Right lobe of liver (tissue), 6 donors: ENCODE measurements at regions not wholly inside any gene's neighbourhood (a gene's known extent, or its start where the extent isn't known, plus 50 kb on each side); places are given as distances from the start of the nearest gene placed in this dataset.

Experiments
- ATAC-seq, 4 donors: fragments of 200-7000 bp; cut with Tn5 transposase; one replicate each; pipeline ENCODE4 v1.9.1; 2020; ENCODE audit warnings: mild to moderate bottlenecking in 4 of 4, moderate library complexity in 4 of 4
- DNase-seq, 3 donors: peaks; one replicate each; pipeline ENCODE4 v3.0.0-alpha.2; 2020
- H3K27ac ChIP-seq, 3 donors: fragments of 200-600 bp; one replicate each; pipeline ENCODE4 v1.8.0; 2022
- H3K27me3 ChIP-seq, 2 donors: fragments of 200-600 bp; one replicate each; pipeline ENCODE4 v1.8.0; 2022
- H3K36me3 ChIP-seq, 4 donors: fragments of 200-600 bp; sonication (generic) in 1 of 4; one replicate each; pipeline versions ENCODE4 v1.5.1 to v1.8.0; 2017 to 2022; ENCODE audit warnings: control low read depth in 1 of 4
- H3K4me1 ChIP-seq, 4 donors: fragments of 200-600 bp; sonication (generic) in 1 of 4; one replicate each; pipeline versions ENCODE4 v1.5.1 to v1.8.0; 2017 to 2022; ENCODE audit warnings: control low read depth in 1 of 4
- H3K4me3 ChIP-seq, 3 donors: fragments of 200-600 bp; one replicate each; pipeline ENCODE4 v1.8.0; 2022
- H3K9me3 ChIP-seq, 4 donors: fragments of 200-600 bp; sonication (generic) in 1 of 4; one replicate each; pipeline versions ENCODE4 v1.5.1 to v1.8.0; 2017 to 2022; ENCODE audit warnings: control low read depth in 1 of 4
- POLR2A ChIP-seq: fragments of 450-650 bp; IDR thresholded peaks from one replicate; pipeline ENCODE4 v1.6.1; 2017; ENCODE audit warnings: antibody characterized with exemption, mild to moderate bottlenecking
- WGBS: methylation state at CpG from one replicate; pipeline ENCODE4 v1.1.6; 2018; ENCODE audit warnings: low coverage, low lambda C conversion rate; ENCODE audit not compliant: insufficient coverage; ENCODE audit errors: missing lambda C conversion rate; 5-methylcytosine and 5-hydroxymethylcytosine counted together
- intact Hi-C, 2 donors: fragments of 100-400 bp; cut with DNase I; formaldehyde crosslinking; loops; one replicate each; pipeline versions ENCODE4 v1.11.2 to v1.14.1; 2022
- TF ChIP-seq, protein P1 (sequence below), 4 donors: fragments of 200-600 bp in 3 of 4; fragments of 450-650 bp in 1 of 4; IDR thresholded peaks; one replicate each; pipeline versions ENCODE4 v1.5.1 to v1.8.0; 2016 to 2022; ENCODE audit warnings: antibody characterized with exemption in 4 of 4, mild to moderate bottlenecking in 2 of 4
- donor health status: DM: no; HTN: yes; CAD: no.
- donor health status: DM: no; HTN: no; CAD: no.
- donor health status: DM: no; HTN: no; CAD: no.
- donor health status: DM: no; HTN: yes; CAD: no.
- donor health status: DM: no; HTN: yes; CAD: no.

DNA sequence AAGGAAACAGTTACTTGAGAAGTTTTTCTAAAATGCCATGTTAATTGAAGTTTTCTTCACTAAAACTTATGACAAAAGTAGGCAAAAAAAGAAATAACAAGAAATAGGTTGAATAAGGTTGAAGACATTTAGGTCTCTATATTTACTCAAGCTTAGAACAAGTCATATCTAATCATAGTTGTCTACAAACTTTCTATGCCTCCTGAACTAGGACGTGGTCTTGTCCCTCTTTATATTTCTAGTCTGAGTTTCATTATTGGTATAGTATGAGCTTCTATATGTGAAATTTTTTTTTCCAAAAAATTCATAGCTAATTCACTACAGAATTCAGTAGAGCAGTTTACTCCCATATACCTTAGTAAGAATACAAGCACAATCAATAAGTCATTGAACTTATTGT lies 836.4 kb downstream of the SLITRK6 start:
- WGBS: 36% methylated on average over 1 of the region's 1 CpG
- DNase-seq: no peak
- Histone ChIP-seq H3K36me3 (no peaks in the 10 kb centered on the region), H3K4me3 (no peak overlapping the region), H3K27ac (no peak overlapping the region), H3K9me3 (peaks cover 0 to 2% (median 0%) of the 10 kb centered on the region in 4 donors), H3K4me1 (no peaks in the 10 kb centered on the region), H3K27me3 (no peaks in the 10 kb centered on the region)
- intact Hi-C loops: no loop called here
- ATAC-seq: no peak
- TF ChIP-seq, protein P1, sequence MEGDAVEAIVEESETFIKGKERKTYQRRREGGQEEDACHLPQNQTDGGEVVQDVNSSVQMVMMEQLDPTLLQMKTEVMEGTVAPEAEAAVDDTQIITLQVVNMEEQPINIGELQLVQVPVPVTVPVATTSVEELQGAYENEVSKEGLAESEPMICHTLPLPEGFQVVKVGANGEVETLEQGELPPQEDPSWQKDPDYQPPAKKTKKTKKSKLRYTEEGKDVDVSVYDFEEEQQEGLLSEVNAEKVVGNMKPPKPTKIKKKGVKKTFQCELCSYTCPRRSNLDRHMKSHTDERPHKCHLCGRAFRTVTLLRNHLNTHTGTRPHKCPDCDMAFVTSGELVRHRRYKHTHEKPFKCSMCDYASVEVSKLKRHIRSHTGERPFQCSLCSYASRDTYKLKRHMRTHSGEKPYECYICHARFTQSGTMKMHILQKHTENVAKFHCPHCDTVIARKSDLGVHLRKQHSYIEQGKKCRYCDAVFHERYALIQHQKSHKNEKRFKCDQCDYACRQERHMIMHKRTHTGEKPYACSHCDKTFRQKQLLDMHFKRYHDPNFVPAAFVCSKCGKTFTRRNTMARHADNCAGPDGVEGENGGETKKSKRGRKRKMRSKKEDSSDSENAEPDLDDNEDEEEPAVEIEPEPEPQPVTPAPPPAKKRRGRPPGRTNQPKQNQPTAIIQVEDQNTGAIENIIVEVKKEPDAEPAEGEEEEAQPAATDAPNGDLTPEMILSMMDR (IDR thresholded peaks at IDR 0.05): no peak

DNA sequence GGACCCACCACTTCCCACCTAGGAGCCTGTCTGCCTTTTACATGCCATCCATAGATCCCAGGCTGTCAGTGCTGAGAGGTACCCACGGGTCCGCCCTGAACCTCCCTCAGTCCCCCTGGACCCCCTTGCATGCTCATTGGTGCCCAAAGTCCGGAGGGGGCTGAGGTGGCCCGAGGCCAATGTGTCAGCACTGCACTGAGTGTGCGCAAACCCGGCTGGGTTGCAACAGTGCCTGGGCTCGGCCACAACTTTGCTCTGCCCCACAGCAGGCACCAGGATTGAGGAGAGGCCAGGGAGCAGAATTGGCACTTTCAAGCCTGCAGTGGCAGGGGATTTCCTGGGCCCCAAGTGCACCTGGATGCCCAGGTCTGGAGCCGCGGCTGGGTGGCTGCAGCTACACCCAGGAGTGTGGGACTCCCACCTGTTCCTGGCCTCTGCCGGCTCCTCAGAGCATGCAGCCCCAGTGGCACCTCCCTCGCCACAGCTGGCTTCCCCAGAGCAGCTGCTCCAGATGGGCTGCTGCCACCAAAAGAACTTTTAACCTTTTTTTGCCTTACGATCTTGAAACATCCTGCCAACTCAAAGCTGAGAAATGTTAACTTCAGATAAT lies 837.0 kb downstream of the SLITRK6 start:
- H3K36me3 ChIP-seq: no peaks in the 10 kb centered on the region
- 22% methylated on average over 6 of the region's 12 CpGs for WGBS
- intact Hi-C loops: no loop called here
- DNase-seq (no peak), ATAC-seq (no peak)
- H3K4me1 ChIP-seq: no peaks in the 10 kb centered on the region
- no peak overlapping the region for H3K4me3 ChIP-seq
- TF ChIP-seq POLR2A: no peak
- TF ChIP-seq, protein P1 (IDR thresholded peaks at IDR 0.05): no peak
- peaks cover 0 to 2% (median 0%) of the 10 kb centered on the region in 4 donors for H3K9me3 ChIP-seq
- H3K27ac ChIP-seq: no peak overlapping the region
- no peaks in the 10 kb centered on the region for H3K27me3 ChIP-seq

DNA sequence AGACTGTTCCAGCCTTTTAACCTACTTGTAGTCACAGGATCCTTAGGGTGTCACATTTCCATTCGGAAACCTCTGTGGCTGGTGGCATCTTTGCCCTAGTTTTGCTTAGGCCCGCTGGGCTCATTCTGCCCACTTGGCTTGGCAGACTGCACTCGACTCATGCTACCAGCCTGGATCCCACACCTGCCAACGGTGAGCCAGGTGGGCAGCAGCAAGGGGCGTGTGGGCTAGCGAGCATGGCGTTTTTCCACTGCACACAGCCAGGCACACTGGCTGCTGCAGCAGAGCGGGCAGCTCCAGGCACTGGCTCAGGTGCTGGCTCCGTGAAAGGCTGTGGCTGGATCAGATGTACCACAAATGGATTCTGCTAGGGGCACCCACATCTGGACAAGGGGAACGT lies 838.2 kb downstream of the SLITRK6 start:
- 43% methylated on average over 1 of the region's 10 CpGs for WGBS
- DNase-seq (no peak), ATAC-seq (no peak)
- TF ChIP-seq, protein P1 (IDR thresholded peaks at IDR 0.05): no peak
- TF ChIP-seq POLR2A: no peak
- H3K4me1 ChIP-seq: no peaks in the 10 kb centered on the region
- intact Hi-C loops: no loop called here
- H3K36me3 ChIP-seq: no peaks in the 10 kb centered on the region
- H3K27me3 ChIP-seq: no peaks in the 10 kb centered on the region
- H3K4me3 ChIP-seq: no peak overlapping the region
- H3K9me3 ChIP-seq: peaks cover 0 to 2% (median 0%) of the 10 kb centered on the region in 4 donors
- H3K27ac ChIP-seq: no peak overlapping the region

DNA sequence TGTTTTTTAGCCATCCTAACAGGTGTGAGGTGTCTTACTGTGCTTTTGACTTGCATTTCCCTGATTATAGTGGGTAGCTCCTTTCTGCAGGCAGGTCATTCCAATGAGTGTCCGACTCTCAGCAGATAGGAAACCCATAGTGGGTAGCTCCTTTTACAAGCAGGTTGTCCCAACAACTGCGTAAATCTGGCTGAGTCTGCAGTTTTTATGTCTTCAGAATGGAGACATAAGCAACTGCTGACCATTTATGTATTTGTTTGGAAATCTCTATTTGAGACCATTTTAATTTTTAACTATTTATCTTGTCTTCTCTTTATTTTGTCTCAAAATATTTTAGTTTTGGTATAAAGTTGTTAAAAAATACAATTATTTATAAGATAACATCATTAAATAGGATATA lies 839.4 kb downstream of the SLITRK6 start:
- no peak overlapping the region for H3K4me3 ChIP-seq
- no peaks in the 10 kb centered on the region for H3K27me3 ChIP-seq
- no peaks in the 10 kb centered on the region for H3K4me1 ChIP-seq
- 63% methylated on average over 2 of the region's 2 CpGs for WGBS
- intact Hi-C loops: no loop called here
- H3K27ac ChIP-seq: no peak overlapping the region
- DNase-seq: no peak
- ATAC-seq: no peak
- H3K9me3 ChIP-seq: peaks cover 0 to 2% (median 0%) of the 10 kb centered on the region in 4 donors
- TF ChIP-seq POLR2A: no peak
- TF ChIP-seq, protein P1 (IDR thresholded peaks at IDR 0.05): no peak
- H3K36me3 ChIP-seq: no peaks in the 10 kb centered on the region

DNA sequence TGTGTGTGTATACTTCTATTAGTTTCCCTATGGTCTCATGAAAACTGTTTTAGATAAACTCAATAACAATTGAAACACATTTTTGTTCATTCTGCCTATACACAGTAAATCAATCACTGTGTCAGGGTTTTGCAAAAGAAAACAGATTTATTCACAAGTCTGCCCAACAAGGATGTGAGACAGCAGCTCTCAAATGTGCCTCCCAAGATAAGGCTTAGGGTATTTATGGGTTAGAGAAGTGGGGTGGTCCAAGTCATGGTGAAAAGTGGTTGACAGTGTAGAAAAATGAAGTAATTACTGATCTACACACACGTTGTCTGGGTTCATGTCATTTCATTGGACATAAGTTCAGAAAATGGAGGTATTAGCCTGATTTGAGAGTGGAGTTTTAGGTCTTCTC lies 844.6 kb downstream of the SLITRK6 start:
- intact Hi-C loops: no loop called here
- H3K9me3 ChIP-seq: peaks cover 0 to 2% (median 0%) of the 10 kb centered on the region in 4 donors
- H3K27me3 ChIP-seq: no peaks in the 10 kb centered on the region
- H3K36me3 ChIP-seq: no peaks in the 10 kb centered on the region
- H3K4me1 ChIP-seq: no peaks in the 10 kb centered on the region
- TF ChIP-seq POLR2A: no peak
- TF ChIP-seq, protein P1 (IDR thresholded peaks at IDR 0.05): no peak
- ATAC-seq: no peak
- DNase-seq: no peak
- WGBS: 20% methylated on average over 1 of the region's 1 CpG
- H3K27ac ChIP-seq: no peak overlapping the region
- no peak overlapping the region for H3K4me3 ChIP-seq
